ENCODE measurements at regions not wholly inside any gene's neighbourhood (a gene's known extent, or its start where the extent isn't known, plus 50 kb on each side); places are given as distances from the start of the nearest gene placed in this dataset.
A peak's percentile ranks its signal among the peaks of the same experiment; 100 is the strongest.

DNA sequence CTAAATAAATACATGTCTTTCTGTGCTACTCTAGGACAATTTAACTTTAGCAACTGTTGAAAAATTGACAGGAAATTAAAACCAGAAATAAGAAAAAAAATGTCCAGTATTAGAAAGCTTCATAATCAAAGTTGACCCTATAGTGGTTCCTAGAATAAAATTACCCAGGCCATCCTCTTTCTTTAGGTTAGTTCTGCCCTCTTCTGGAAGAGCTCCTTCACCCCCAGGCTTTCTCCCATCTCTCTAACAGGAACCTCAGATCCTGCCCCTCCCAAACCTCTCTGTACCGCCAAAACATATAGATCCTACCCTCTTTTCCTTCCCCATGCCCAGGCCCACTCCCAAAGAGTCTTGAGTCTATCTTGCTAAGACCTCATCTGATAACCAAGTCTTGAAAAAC, 159.4 kb upstream of the CDK1 start:
- TF ChIP-seq CTCF (conservative IDR thresholded peaks at IDR 0.05; ENCODE audit: low read depth in 2 of 2), result peak; percentile 30 to 52; a peak in 3 of 4 replicates
- no peak for TF ChIP-seq EZH2phosphoT487 (IDR thresholded peaks at IDR 0.05; ENCODE audit: unreplicated experiment)
- TF ChIP-seq EZH2 (IDR thresholded peaks at IDR 0.05; ENCODE audit: low read depth, unreplicated experiment), result no peak
- no peak for TF ChIP-seq REST (IDR thresholded peaks at IDR 0.05; ENCODE audit: unreplicated experiment)
- no peak for TF ChIP-seq POLR2AphosphoS5 (IDR thresholded peaks at IDR 0.05; ENCODE audit: low read depth)
- TF ChIP-seq ZNF331 (CRISPR knock-in tag; IDR thresholded peaks at IDR 0.05; ENCODE audit: low read depth), result no peak
- TF ChIP-seq JUNB (IDR thresholded peaks at IDR 0.05; ENCODE audit: unreplicated experiment), result no peak

Measured in GM23338 (cell line).